ENCODE measurements at regions not wholly inside any gene's neighbourhood (a gene's known extent, or its start where the extent isn't known, plus 50 kb on each side); places are given as distances from the start of the nearest gene placed in this dataset.

DNA sequence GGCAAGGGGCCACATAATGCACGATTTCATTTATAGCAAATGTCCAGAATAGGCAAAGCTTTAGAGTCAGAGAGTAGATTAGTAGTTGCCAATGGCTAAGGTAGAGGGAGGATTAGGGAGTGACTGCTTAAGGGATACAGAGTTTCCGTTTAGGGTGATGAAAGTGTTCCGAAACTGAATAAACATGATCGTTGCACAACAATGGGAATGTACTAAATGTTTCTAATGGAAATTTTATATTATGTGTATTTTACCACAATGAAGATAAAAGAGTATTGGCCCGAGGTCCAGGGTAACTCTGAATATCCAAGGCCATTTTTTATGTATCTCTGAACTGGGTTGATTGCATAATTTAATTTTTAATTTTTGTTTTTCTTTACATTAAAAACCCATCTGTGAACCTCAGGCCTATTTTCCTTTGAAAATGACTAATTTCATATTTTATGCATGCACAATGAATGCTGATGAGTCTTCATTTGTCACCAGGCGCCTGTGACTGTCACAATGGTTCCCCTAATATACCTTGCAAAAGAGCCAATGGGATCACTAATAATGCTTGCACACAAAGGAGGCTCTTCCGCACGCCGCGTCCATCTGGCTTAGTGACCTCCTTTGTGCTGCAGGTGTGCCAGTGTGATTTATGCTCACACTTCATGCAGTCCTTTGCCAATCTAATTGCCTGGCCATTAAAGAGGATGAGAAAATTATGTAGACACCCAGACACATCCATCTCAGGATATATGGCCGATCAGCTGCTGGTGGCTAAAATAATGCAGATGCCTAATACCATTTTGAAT is 612.5 kb downstream of the CDH26 start:
- Histone ChIP-seq H4K20me1 (ENCODE audit: insufficient read depth) (no peaks in the 10 kb centered on the region), H3K9me2 (no peaks in the 10 kb centered on the region), H3K4me1 (ENCODE audit: control insufficient read depth in 1 of 2, insufficient read depth in 2 of 2, low read depth in 1 of 2, low read length in 1 of 2) (no peaks in the 10 kb centered on the region), H2AFZ (ENCODE audit: low read depth) (no peak overlapping the region), H3K27me3 (ENCODE audit: insufficient read depth) (no peaks in the 10 kb centered on the region), H3K9ac (no peak overlapping the region), H3K4me3 (ENCODE audit: low read depth in 2 of 2, low read length in 1 of 2) (no peak overlapping the region), H3K27ac (ENCODE audit: low read depth in 2 of 2, low read length in 1 of 2) (no peak overlapping the region), H3F3A (replicated peaks; ENCODE audit: insufficient read depth) (no peaks in the 10 kb centered on the region), H3K9me3 (no peaks in the 10 kb centered on the region), H3K36me3 (replicated peaks in 1 of 2; ENCODE audit: control insufficient read depth in 1 of 2, insufficient read depth in 2 of 2, low read length in 1 of 2) (no peaks in the 10 kb centered on the region), H3K4me2 (no peak overlapping the region), H3K79me2 (ENCODE audit: insufficient read depth) (no peaks in the 10 kb centered on the region)
- 51% methylated on average over 11 of the region's 11 CpGs for WGBS (ENCODE audit: low lambda C conversion rate)
- POLR2A ChIA-PET, result no interaction called here
- CTCF ChIA-PET, result no interaction called here
- DNase-seq, result no peak
- TF ChIP-seq JUND (IDR thresholded peaks at IDR 0.05), result no peak
- TF ChIP-seq, protein P1, sequence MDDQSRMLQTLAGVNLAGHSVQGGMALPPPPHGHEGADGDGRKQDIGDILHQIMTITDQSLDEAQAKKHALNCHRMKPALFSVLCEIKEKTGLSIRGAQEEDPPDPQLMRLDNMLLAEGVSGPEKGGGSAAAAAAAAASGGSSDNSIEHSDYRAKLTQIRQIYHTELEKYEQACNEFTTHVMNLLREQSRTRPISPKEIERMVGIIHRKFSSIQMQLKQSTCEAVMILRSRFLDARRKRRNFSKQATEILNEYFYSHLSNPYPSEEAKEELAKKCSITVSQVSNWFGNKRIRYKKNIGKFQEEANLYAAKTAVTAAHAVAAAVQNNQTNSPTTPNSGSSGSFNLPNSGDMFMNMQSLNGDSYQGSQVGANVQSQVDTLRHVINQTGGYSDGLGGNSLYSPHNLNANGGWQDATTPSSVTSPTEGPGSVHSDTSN (IDR thresholded peaks at IDR 0.05), result no peak

DNA sequence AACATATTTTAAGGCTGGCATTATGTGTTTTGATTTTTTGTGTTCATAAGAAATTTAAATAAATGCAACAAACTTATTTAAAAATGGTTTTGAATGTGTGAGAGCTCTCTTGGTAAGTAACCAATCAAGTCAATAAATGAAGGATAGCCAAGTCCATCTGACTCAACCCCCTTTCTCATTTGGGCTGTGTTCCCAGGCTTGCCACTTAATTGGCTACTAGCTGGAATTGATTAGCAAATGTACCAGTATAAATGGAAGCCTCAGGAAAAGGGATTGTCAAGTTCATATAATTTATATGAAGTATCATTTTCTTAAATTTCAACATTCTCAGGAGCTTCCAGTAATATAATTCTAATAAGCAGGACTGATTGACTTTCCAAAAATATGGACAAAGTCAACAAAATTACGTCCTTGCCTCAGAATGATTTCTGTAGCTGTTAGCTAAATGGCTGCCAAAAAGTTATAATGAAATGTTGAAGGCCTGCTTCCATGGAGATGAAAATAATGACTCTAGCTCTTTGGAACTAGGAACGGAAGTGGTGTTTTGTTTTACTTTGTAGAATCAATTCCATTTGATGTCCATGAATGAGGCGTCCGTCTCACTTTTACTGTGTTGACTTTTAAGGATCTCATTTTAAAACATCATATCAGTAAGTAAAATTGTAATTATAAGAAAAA is 614.9 kb downstream of the CDH26 start:
- H3F3A ChIP-seq (replicated peaks; ENCODE audit: insufficient read depth), result no peaks in the 10 kb centered on the region
- no peak overlapping the region for H3K9ac ChIP-seq
- TF ChIP-seq, protein P1 (IDR thresholded peaks at IDR 0.05), result no peak
- TF ChIP-seq EP300 (IDR thresholded peaks at IDR 0.05; ENCODE audit: borderline replicate concordance in 1 of 2, low read depth in 1 of 2, low read length in 1 of 2) (no peak), FOXM1 (IDR thresholded peaks at IDR 0.05; ENCODE audit: low read depth) (no peak), JUND (IDR thresholded peaks at IDR 0.05) (no peak), SIN3A (IDR thresholded peaks at IDR 0.05; ENCODE audit: borderline replicate concordance, low read depth, low read length) (no peak), RCOR1 (IDR thresholded peaks at IDR 0.05; ENCODE audit: low read length) (no peak), RAD21 (IDR thresholded peaks at IDR 0.05; ENCODE audit: low read length) (no peak), TEAD4 (IDR thresholded peaks at IDR 0.05; ENCODE audit: borderline replicate concordance, insufficient read depth) (no peak), TCF12 (IDR thresholded peaks at IDR 0.05) (no peak), ELF1 (IDR thresholded peaks at IDR 0.05) (no peak), EZH2phosphoT487 (IDR thresholded peaks at IDR 0.05; ENCODE audit: borderline replicate concordance, low read depth) (no peak)
- TF ChIP-seq, protein P2, sequence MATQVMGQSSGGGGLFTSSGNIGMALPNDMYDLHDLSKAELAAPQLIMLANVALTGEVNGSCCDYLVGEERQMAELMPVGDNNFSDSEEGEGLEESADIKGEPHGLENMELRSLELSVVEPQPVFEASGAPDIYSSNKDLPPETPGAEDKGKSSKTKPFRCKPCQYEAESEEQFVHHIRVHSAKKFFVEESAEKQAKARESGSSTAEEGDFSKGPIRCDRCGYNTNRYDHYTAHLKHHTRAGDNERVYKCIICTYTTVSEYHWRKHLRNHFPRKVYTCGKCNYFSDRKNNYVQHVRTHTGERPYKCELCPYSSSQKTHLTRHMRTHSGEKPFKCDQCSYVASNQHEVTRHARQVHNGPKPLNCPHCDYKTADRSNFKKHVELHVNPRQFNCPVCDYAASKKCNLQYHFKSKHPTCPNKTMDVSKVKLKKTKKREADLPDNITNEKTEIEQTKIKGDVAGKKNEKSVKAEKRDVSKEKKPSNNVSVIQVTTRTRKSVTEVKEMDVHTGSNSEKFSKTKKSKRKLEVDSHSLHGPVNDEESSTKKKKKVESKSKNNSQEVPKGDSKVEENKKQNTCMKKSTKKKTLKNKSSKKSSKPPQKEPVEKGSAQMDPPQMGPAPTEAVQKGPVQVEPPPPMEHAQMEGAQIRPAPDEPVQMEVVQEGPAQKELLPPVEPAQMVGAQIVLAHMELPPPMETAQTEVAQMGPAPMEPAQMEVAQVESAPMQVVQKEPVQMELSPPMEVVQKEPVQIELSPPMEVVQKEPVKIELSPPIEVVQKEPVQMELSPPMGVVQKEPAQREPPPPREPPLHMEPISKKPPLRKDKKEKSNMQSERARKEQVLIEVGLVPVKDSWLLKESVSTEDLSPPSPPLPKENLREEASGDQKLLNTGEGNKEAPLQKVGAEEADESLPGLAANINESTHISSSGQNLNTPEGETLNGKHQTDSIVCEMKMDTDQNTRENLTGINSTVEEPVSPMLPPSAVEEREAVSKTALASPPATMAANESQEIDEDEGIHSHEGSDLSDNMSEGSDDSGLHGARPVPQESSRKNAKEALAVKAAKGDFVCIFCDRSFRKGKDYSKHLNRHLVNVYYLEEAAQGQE (IDR thresholded peaks at IDR 0.05; ENCODE audit: low read depth, low read length), result no peak
- TF ChIP-seq, protein P3, sequence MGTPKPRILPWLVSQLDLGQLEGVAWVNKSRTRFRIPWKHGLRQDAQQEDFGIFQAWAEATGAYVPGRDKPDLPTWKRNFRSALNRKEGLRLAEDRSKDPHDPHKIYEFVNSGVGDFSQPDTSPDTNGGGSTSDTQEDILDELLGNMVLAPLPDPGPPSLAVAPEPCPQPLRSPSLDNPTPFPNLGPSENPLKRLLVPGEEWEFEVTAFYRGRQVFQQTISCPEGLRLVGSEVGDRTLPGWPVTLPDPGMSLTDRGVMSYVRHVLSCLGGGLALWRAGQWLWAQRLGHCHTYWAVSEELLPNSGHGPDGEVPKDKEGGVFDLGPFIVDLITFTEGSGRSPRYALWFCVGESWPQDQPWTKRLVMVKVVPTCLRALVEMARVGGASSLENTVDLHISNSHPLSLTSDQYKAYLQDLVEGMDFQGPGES (IDR thresholded peaks at IDR 0.05; ENCODE audit: low read depth, low read length), result no peak
- TF ChIP-seq, protein P4, sequence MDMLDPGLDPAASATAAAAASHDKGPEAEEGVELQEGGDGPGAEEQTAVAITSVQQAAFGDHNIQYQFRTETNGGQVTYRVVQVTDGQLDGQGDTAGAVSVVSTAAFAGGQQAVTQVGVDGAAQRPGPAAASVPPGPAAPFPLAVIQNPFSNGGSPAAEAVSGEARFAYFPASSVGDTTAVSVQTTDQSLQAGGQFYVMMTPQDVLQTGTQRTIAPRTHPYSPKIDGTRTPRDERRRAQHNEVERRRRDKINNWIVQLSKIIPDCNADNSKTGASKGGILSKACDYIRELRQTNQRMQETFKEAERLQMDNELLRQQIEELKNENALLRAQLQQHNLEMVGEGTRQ (IDR thresholded peaks at IDR 0.05; ENCODE audit: borderline replicate concordance, low read depth, low read length), result no peak
- ChIA-PET POLR2A (no interaction called here), CTCF (interaction anchor here (1.3 to 2.0 kb wide), 2 partner anchors 8 to 16 kb away, joined by 3 to 6 read pairs; no protein-coding TSS in a partner anchor)
- H3K79me2 ChIP-seq (ENCODE audit: insufficient read depth), result no peaks in the 10 kb centered on the region
- no peaks in the 10 kb centered on the region for H4K20me1 ChIP-seq (ENCODE audit: insufficient read depth)
- H2AFZ ChIP-seq (ENCODE audit: low read depth), result no peak overlapping the region
- no peaks in the 10 kb centered on the region for H3K36me3 ChIP-seq (replicated peaks in 1 of 2; ENCODE audit: control insufficient read depth in 1 of 2, insufficient read depth in 2 of 2, low read length in 1 of 2)
- H3K4me2 ChIP-seq, result no peak overlapping the region
- DNase-seq, result no peak
- WGBS (ENCODE audit: low lambda C conversion rate), result 45% methylated on average over 4 of the region's 4 CpGs
- H3K4me3 ChIP-seq (ENCODE audit: low read depth in 2 of 2, low read length in 1 of 2), result no peak overlapping the region
- no peak overlapping the region for H3K27ac ChIP-seq (ENCODE audit: low read depth in 2 of 2, low read length in 1 of 2)
- H3K9me3 ChIP-seq, result peaks cover under 1% of the 10 kb centered on the region; the same call in 1 of the 2 replicates
- H3K27me3 ChIP-seq (ENCODE audit: insufficient read depth), result no peaks in the 10 kb centered on the region
- H3K4me1 ChIP-seq (ENCODE audit: control insufficient read depth in 1 of 2, insufficient read depth in 2 of 2, low read depth in 1 of 2, low read length in 1 of 2), result no peaks in the 10 kb centered on the region
- H3K9me2 ChIP-seq, result no peaks in the 10 kb centered on the region

All from SK-N-SH (cell line).